HUES64 (cell line): ENCODE measurements at regions not wholly inside any gene's neighbourhood (a gene's known extent, or its start where the extent isn't known, plus 50 kb on each side); places are given as distances from the start of the nearest gene placed in this dataset.

Source experiments
- H3K27ac ChIP-seq: 2 replicates; pipeline ENCODE4 v1.7.0; 2013; ENCODE audit warnings: low read depth, low read length, inconsistent platforms
- H3K27me3 ChIP-seq: 2 replicates; pipeline ENCODE4 v1.6.1; 2013; ENCODE audit warnings: mild to moderate bottlenecking, low read length; ENCODE audit not compliant: insufficient read depth
- H3K36me3 ChIP-seq: 2 replicates; pipeline ENCODE4 v1.6.1; 2013; ENCODE audit warnings: mild to moderate bottlenecking, low read length; ENCODE audit not compliant: insufficient read depth
- H3K4me1 ChIP-seq: 2 replicates; pipeline ENCODE4 v1.6.1; 2013; ENCODE audit warnings: mild to moderate bottlenecking, low read length, moderate library complexity; ENCODE audit not compliant: insufficient read depth
- H3K4me3 ChIP-seq: 2 replicates; pipeline ENCODE4 v1.5.1; 2013; ENCODE audit warnings: mild to moderate bottlenecking, low read length, moderate library complexity
- H3K9ac ChIP-seq: 2 replicates; pipeline ENCODE4 v1.6.1; 2013; ENCODE audit warnings: mild to moderate bottlenecking, low read depth, low read length
- H3K9me3 ChIP-seq: 2 replicates; pipeline ENCODE4 v1.6.1; 2013; ENCODE audit warnings: low read depth, low read length; ENCODE audit not compliant: insufficient read depth
- WGBS: fragments of 150-250, 120-280 bp; methylation state at CpG from one replicate; pipeline ENCODE4 v1.1.7; 2013; ENCODE audit warnings: missing lambda C conversion rate; 5-methylcytosine and 5-hydroxymethylcytosine counted together

DNA sequence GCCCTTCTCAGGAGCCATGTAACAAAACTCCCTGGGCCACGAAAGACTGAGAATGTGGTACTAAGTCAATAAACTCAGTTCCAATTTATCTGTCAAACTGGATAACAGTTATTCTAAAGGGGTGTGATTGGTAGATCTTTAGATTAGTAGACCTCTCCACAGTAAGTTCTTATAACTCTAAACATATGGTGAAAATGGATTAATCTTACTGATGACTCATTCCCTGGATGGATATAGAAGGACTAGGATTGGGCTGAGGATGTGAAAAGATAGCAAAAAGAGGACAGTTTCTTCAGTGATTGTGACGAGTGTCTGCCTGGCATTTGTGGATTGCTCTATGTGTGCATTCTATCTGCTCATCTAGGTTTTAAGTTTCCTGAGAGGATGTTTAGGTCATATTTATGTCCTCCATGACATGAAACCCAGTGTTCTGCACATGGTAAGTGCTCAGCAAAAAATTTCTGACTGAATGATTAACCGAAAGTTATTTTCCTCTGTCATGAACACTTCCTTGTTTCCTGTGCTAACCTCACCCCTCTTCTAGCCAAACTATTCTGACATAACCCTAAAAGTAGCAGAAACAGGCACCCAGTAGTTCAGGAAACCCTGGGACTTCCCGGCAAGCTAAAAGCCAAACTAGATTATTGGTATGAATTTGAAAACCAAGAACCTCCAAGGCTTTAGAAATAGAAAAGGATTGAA lies 397.5 kb upstream of the PLXNA2 start:
- WGBS: 89% methylated on average over 4 of the region's 4 CpGs
- Histone ChIP-seq H3K9me3 (no peaks in the 10 kb centered on the region), H3K36me3 (no peaks in the 10 kb centered on the region), H3K9ac (no peak overlapping the region), H3K4me1 (no peaks in the 10 kb centered on the region), H3K27me3 (no peaks in the 10 kb centered on the region), H3K27ac (no peak overlapping the region), H3K4me3 (no peak overlapping the region)

DNA sequence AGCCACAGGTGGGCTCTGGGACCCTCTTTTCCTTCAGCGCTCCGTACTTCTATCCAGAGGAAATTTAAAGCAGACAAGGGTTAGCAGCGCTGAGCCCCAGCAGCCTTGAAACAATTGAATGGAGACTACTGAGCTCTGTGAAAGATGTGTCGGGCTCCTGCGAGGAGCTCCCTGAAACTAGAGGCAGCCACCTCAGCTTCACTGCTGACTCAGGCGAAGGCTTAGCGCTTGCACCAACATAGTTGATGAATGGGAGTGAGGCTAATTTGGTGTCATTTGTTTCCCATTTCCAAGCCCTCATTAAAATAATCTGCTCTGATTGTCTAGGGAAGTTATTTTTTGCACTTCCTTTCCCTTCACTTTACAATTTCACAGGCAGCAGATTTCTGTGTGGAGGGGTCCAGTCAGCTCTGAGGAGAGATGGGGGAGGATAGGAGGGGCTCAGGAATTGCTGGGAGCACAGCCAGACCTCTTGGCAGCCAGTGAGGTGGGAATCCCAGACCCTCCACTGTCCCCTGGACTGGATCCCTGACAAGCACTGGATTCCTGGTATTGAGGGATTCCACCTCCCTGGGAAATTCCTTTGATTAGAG lies 398.9 kb upstream of the PLXNA2 start:
- WGBS: 96% methylated on average over 7 of the region's 7 CpGs
- no peak overlapping the region for H3K27ac ChIP-seq
- no peak overlapping the region for H3K9ac ChIP-seq
- no peaks in the 10 kb centered on the region for H3K9me3 ChIP-seq
- H3K36me3 ChIP-seq: no peaks in the 10 kb centered on the region
- H3K27me3 ChIP-seq: no peaks in the 10 kb centered on the region
- no peaks in the 10 kb centered on the region for H3K4me1 ChIP-seq
- no peak overlapping the region for H3K4me3 ChIP-seq

DNA sequence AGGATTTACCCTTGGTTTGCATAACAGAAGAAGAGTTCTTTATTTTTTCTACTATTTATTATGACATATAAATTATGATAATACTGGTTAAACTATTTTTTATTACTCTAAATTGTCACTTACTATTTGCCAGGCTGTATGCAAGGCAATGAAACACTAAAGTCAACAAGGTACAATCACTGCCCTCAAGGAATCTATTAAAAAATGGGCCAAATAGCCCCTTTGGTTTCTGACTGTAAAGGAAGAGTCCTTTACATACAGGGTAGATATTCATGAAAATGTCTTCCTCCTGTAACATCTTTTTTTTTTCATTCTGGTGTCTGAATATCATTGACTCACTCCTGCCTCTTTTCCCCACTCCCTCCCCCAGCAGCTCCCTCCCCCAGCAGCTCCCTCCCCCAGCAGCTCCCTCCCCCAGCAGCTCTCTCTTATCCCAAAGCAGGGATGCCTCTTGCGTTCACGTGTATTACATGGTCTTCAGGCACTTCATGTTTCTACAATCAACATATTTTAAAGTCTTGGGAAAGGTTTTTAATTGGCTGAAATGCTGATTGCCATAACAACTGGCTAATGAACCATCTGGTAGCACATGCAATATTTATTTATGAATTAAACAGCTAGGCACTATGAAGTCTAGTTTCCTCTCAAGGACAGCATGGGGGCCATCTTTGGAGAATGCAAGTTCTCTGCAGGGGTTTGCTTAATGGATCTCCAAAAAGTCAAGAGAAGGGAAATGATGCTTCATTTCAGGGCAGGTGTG lies 400.4 kb upstream of the PLXNA2 start:
- no peak overlapping the region for H3K4me3 ChIP-seq
- no peaks in the 10 kb centered on the region for H3K9me3 ChIP-seq
- no peaks in the 10 kb centered on the region for H3K4me1 ChIP-seq
- 50% methylated on average over 2 of the region's 2 CpGs for WGBS
- H3K9ac ChIP-seq: no peak overlapping the region
- no peaks in the 10 kb centered on the region for H3K36me3 ChIP-seq
- no peak overlapping the region for H3K27ac ChIP-seq
- no peaks in the 10 kb centered on the region for H3K27me3 ChIP-seq

DNA sequence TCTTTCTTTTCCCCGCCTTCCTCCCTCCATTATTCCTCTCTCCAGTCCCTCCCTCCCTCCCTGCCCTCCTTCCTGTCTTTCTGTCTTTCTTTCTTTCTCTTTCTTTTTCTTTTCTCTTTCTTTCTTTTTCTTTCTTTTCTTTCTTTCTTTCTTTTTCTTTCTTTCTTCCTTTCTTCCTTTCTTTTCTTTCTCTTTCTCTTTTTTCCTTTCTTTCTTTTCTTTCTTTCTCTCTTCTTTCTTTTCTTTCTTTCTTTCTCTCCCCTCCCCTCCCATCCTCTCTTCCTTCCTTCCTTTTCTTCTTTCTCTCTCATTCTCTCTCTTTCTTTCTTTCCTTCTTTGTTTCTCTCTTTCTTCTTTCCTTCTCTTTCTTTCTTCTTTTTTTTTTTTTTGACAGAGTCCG lies 402.2 kb upstream of the PLXNA2 start:
- Histone ChIP-seq H3K36me3 (no peaks in the 10 kb centered on the region), H3K4me1 (no peaks in the 10 kb centered on the region), H3K27ac (no peak overlapping the region), H3K9me3 (no peaks in the 10 kb centered on the region), H3K4me3 (no peak overlapping the region), H3K27me3 (no peaks in the 10 kb centered on the region), H3K9ac (no peak overlapping the region)
- 90% methylated on average over 2 of the region's 2 CpGs for WGBS

DNA sequence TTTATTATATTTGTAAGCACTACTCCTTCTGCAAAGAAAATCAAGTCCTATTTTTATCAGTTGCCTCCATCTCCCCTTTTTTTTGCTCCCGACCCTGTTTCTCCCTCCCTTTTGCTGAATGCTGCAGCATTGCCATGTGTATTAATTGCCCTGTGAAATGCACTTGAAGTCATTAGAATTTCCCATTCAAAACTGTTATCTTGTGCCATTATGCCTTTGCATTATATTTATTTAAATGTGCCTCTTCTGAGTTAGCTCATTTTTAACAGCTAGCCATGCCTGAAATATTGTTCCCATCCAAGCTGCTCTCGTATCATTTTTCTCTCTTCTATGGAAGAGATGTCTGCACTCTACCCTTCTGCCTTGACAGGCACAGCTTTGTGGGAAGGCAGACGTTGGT lies 404.0 kb upstream of the PLXNA2 start:
- no peaks in the 10 kb centered on the region for H3K4me1 ChIP-seq
- H3K9ac ChIP-seq: no peak overlapping the region
- no peaks in the 10 kb centered on the region for H3K27me3 ChIP-seq
- H3K4me3 ChIP-seq: no peak overlapping the region
- no peak overlapping the region for H3K27ac ChIP-seq
- 86% methylated on average over 3 of the region's 3 CpGs for WGBS
- H3K9me3 ChIP-seq: no peaks in the 10 kb centered on the region
- no peaks in the 10 kb centered on the region for H3K36me3 ChIP-seq

DNA sequence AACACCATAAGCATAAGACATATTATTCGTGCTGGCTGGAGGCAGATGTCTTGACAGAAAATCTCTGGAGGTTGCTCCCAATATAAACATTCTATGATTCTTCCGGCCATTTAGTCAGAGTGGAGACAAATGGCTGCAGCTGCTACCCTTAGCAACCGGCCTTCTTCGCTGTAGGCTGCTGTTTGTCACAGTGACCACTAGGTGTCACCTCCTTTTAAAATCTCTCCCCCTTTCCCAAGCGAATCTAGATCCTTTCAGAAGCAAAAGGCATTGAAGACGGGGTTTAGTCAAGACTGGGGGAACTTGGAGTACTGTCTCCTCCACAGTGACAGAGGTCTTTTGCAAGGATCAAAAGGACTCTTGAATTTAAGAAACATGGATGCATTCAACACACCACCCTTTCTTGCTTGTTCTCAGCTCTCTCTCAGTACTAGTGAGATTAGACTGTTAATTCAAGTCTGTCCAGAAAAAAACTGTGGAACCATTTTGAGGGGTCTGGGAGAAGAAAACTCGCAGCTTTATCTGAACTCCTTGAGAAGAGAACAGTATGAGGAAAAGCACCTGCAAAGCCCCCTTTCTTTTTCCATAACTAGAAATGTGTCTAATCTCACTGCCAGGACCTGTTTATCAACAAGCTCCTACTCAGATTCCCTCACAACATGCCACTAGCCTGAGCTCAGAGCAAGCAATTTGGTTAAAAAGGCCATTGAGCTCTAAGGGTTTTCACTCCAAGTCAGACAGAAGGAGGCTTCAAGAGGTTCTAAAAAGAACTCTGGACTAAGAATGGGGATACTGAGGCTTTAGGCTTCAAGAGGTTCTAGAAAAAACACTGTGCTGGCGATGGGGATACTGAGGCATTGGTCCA lies 408.3 kb upstream of the PLXNA2 start:
- no peak overlapping the region for H3K9ac ChIP-seq
- no peaks in the 10 kb centered on the region for H3K9me3 ChIP-seq
- 37% methylated on average over 8 of the region's 8 CpGs for WGBS
- no peak overlapping the region for H3K27ac ChIP-seq
- H3K27me3 ChIP-seq: no peaks in the 10 kb centered on the region
- H3K4me3 ChIP-seq: no peak overlapping the region
- H3K4me1 ChIP-seq: no peaks in the 10 kb centered on the region
- H3K36me3 ChIP-seq: no peaks in the 10 kb centered on the region

DNA sequence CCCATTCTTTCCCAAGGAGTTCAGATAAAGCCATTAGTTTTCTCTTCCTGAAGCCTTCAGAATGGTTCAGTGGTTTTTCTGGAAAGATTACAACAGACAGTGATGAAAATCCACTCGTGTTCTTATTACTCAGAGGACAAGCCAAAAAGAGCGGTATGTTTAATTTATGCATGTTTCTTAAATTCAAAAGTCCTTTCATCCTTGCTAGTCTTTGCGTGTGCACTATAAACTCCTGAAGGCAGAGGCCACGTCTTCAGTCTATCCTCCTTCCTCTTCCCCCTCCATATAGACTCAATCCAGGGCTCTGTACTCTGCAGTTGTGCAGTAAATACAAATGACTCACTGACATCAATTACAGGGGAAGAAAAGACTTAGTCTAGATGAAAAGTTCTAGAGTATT lies 409.2 kb upstream of the PLXNA2 start:
- Histone ChIP-seq H3K27me3 (no peaks in the 10 kb centered on the region), H3K9me3 (no peaks in the 10 kb centered on the region), H3K27ac (no peak overlapping the region), H3K9ac (no peak overlapping the region), H3K4me1 (no peaks in the 10 kb centered on the region), H3K36me3 (no peaks in the 10 kb centered on the region), H3K4me3 (no peak overlapping the region)
- 94% methylated on average over 4 of the region's 4 CpGs for WGBS

DNA sequence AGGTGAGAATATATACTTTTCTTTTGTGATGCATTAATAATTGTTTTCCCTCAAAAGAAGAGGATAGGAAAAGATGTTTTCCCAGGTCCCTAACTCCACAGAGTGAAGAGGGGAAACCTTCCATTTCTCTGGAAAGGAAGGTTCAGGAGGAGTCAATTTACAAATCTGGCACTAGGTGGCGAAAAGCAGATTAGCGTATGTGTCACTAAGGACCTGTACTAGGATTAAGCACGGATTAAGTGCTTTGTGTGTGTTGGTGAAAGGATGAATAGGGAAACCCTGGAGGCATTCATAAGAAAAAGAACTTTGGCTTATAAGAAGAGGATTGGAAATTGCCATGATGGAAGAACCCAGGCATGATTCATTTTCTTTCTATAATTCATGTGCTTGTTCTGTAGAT lies 410.1 kb upstream of the PLXNA2 start:
- Histone ChIP-seq H3K9ac (no peak overlapping the region), H3K9me3 (no peaks in the 10 kb centered on the region), H3K36me3 (no peaks in the 10 kb centered on the region), H3K4me1 (no peaks in the 10 kb centered on the region), H3K27me3 (no peaks in the 10 kb centered on the region), H3K4me3 (no peak overlapping the region), H3K27ac (no peak overlapping the region)
- 54% methylated on average over 3 of the region's 3 CpGs for WGBS

GRCh38 chr1:208665936-208666335 lies 421.8 kb upstream of the PLXNA2 start:
- Histone ChIP-seq H3K9ac (no peak overlapping the region), H3K36me3 (no peaks in the 10 kb centered on the region), H3K4me3 (no peak overlapping the region), H3K4me1 (no peaks in the 10 kb centered on the region), H3K9me3 (no peaks in the 10 kb centered on the region), H3K27ac (no peak overlapping the region), H3K27me3 (no peaks in the 10 kb centered on the region)
- WGBS: 97% methylated on average over 4 of the region's 4 CpGs

DNA sequence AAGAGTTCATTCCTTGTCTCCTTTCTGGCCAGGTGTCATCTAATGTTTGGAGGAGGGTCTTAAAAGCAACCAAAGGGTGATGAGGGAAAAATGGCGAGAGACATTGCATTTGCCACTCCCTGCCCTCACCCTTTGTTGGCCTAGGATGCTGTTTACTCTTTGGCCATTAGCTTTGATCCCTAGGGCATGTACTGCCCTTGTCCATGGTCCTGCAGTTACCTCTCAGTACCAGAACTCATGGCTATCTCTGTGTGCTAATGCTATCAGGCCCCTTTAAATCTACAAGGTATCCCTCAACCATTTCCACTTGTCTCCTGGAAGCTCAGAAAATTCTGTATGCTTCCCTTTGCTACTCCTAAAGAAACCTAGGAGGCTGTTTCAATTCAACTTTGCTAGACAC lies 424.8 kb upstream of the PLXNA2 start:
- Histone ChIP-seq H3K9ac (no peak overlapping the region), H3K27me3 (no peaks in the 10 kb centered on the region), H3K36me3 (no peaks in the 10 kb centered on the region), H3K4me1 (no peaks in the 10 kb centered on the region), H3K9me3 (no peaks in the 10 kb centered on the region), H3K27ac (no peak overlapping the region), H3K4me3 (no peak overlapping the region)
- 68% methylated on average over 1 of the region's 1 CpG for WGBS

DNA sequence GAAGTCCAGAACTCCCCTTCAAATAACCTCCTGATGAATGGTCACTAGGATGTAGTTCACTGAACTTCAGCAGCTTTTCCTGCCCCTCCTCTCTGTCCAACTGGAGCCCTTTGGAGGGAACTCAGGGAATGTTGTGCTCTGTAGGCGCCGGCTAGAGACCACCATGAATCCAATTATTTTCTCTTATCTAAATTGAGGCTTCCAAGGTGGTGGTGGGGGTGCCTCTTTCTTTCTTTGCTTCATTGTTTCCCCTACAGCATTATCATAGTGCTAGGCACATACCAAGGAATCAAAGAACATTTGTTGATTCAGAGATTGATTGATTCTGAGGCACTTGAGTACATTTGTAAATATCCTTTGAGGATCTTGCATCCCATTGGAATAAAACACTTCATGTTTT lies 426.6 kb upstream of the PLXNA2 start:
- H3K4me1 ChIP-seq: no peaks in the 10 kb centered on the region
- H3K36me3 ChIP-seq: no peaks in the 10 kb centered on the region
- H3K9ac ChIP-seq: no peak overlapping the region
- no peak overlapping the region for H3K4me3 ChIP-seq
- no peak overlapping the region for H3K27ac ChIP-seq
- H3K9me3 ChIP-seq: no peaks in the 10 kb centered on the region
- H3K27me3 ChIP-seq: no peaks in the 10 kb centered on the region
- no CpG with 5 or more reads among the region's 2 CpGs for WGBS
